DND-41 (cell line): ENCODE measurements at regions not wholly inside any gene's neighbourhood (a gene's known extent, or its start where the extent isn't known, plus 50 kb on each side); places are given as distances from the start of the nearest gene placed in this dataset.

ENCODE experiments used
- ATAC-seq: fragments of 200-7000 bp; cut with Tn5 transposase; 3 replicates; pipeline ENCODE4 v1.9.1; 2021; ENCODE audit warnings: low read depth; ENCODE audit not compliant: insufficient read depth
- DNase-seq: peaks from one replicate; pipeline ENCODE4 v3.0.0-alpha.2; 2020
- H2AFZ ChIP-seq: 2 replicates; pipeline ENCODE4 v1.6.0; 2012; ENCODE audit warnings: low read depth, low read length
- H3K27ac ChIP-seq: 2 replicates; pipeline ENCODE4 v1.5.1; 2012; ENCODE audit warnings: low read length, inconsistent platforms
- H3K27me3 ChIP-seq: fragments of 200-600 bp; sonication (generic); 2 replicates; pipeline ENCODE4 v1.6.0; 2012; ENCODE audit warnings: low read length, mild to moderate bottlenecking, inconsistent platforms; ENCODE audit not compliant: insufficient read depth, poor library complexity
- H3K36me3 ChIP-seq: 2 replicates; pipeline ENCODE4 v1.5.1; 2012; ENCODE audit warnings: low read length, inconsistent platforms; ENCODE audit not compliant: insufficient read depth
- H3K4me1 ChIP-seq: 2 replicates; pipeline ENCODE4 v1.5.1; 2012; ENCODE audit warnings: mild to moderate bottlenecking, low read length; ENCODE audit not compliant: insufficient read depth
- H3K4me2 ChIP-seq: 2 replicates; pipeline ENCODE4 v1.6.0; 2012; ENCODE audit warnings: mild to moderate bottlenecking, moderate library complexity, low read length, inconsistent platforms; ENCODE audit not compliant: insufficient read depth
- H3K4me3 ChIP-seq, 2 experiments: fragments of 200-600 bp in 1 of 2; shearing (Covaris generic) in 1 of 2; 2 replicates each; pipeline ENCODE4 v1.5.1; 2012 to 2016; ENCODE audit warnings: inconsistent platforms in 2 of 2, low read length in 2 of 2, mild to moderate bottlenecking in 2 of 2, low read depth in 1 of 2, moderate library complexity in 1 of 2
- H3K79me2 ChIP-seq: 2 replicates; pipeline ENCODE4 v1.6.0; 2012; ENCODE audit warnings: low read length, inconsistent platforms; ENCODE audit not compliant: insufficient read depth
- H3K9ac ChIP-seq: 2 replicates; pipeline ENCODE4 v1.6.0; 2012; ENCODE audit warnings: low read depth, mild to moderate bottlenecking, inconsistent platforms, low read length, moderate library complexity
- H3K9me3 ChIP-seq: 2 replicates; pipeline ENCODE4 v1.5.1; 2012; ENCODE audit warnings: low read length, moderate library complexity, mild to moderate bottlenecking, inconsistent platforms; ENCODE audit not compliant: insufficient read depth, severe bottlenecking
- H4K20me1 ChIP-seq: 2 replicates; pipeline ENCODE4 v1.6.0; 2012; ENCODE audit warnings: low read length; ENCODE audit not compliant: insufficient read depth
- EZH2 ChIP-seq: IDR thresholded peaks from 3 replicates; pipeline ENCODE4 v1.6.1; 2012; ENCODE audit warnings: borderline replicate concordance, low read depth, mild to moderate bottlenecking, moderate library complexity, low read length, inconsistent platforms; ENCODE audit not compliant: severe bottlenecking
- TF ChIP-seq, protein P1 (sequence below): IDR thresholded peaks from 2 replicates; pipeline ENCODE4 v1.5.1; 2012; ENCODE audit warnings: borderline replicate concordance, low read length, moderate library complexity, mild to moderate bottlenecking; ENCODE audit not compliant: poor library complexity, severe bottlenecking; ENCODE audit errors: extremely low read depth

- Histone ChIP-seq H3K4me1 (peaks cover 11% of the 10 kb centered on the region), H3K36me3 (no peaks in the 10 kb centered on the region), H3K27me3 (no peaks in the 10 kb centered on the region), H3K9ac (no peak overlapping the region), H4K20me1 (no peaks in the 10 kb centered on the region), H3K4me3 (no peak overlapping the region), H2AFZ (no peak overlapping the region), H3K9me3 (no peaks in the 10 kb centered on the region), H3K79me2 (no peaks in the 10 kb centered on the region), H3K4me2 (no peak overlapping the region), H3K27ac (no peak overlapping the region)
- no peak for TF ChIP-seq EZH2
- TF ChIP-seq, protein P1, sequence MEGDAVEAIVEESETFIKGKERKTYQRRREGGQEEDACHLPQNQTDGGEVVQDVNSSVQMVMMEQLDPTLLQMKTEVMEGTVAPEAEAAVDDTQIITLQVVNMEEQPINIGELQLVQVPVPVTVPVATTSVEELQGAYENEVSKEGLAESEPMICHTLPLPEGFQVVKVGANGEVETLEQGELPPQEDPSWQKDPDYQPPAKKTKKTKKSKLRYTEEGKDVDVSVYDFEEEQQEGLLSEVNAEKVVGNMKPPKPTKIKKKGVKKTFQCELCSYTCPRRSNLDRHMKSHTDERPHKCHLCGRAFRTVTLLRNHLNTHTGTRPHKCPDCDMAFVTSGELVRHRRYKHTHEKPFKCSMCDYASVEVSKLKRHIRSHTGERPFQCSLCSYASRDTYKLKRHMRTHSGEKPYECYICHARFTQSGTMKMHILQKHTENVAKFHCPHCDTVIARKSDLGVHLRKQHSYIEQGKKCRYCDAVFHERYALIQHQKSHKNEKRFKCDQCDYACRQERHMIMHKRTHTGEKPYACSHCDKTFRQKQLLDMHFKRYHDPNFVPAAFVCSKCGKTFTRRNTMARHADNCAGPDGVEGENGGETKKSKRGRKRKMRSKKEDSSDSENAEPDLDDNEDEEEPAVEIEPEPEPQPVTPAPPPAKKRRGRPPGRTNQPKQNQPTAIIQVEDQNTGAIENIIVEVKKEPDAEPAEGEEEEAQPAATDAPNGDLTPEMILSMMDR: no peak
- no peak for DNase-seq
- ATAC-seq: no peak
Measured at GRCh38 chr22:22341736-22342135, 97.2 kb downstream of the VPREB1 start.

DNA sequence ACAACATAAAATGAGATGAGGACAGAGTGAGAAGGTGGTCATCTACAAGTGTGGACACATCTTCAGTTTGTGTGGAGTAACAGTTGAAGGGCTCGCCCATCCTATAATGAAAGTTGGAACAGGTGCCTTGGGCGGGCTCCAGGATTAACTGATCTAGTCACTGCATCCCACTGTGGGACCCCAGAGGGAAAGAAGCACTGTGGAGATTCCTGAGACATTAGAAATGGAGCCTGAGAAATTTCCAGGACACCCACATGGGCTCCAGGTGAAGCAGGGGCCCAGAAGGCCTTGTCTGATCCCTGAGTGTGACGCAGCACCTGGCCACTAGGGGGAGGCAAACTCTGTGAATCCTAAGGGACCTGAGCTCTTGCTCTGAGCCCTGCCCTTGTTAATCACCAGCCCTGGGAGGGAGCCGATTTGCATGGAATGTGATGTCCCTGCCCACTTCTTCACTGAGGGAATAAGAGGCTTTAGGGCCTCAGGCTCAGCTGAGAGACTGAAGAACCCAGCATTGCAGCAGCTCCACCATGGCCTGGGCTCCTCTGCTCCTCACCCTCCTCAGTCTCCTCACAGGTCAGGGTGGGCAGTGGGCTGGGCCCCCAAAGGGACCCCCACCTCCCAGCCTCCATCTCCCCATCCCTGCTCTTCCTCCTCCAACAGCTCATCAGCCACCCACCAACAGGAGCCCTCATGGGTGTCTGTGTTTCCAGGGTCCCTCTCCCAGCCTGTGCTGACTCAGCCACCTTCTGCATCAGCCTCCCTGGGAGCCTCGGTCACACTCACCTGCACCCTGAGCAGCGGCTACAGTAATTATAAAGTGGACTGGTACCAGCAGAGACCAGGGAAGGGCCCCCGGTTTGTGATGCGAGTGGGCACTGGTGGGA is 98.4 kb downstream of the VPREB1 start:
- TF ChIP-seq, protein P1: peak; percentile 95
- TF ChIP-seq EZH2: no peak
- H3K27ac ChIP-seq: no peak overlapping the region
- H3K4me1 ChIP-seq: peaks cover 11% of the 10 kb centered on the region
- H3K4me2 ChIP-seq: no peak overlapping the region
- DNase-seq: peak; percentile 65
- no peaks in the 10 kb centered on the region for H3K79me2 ChIP-seq
- no peaks in the 10 kb centered on the region for H3K36me3 ChIP-seq
- no peak overlapping the region for H3K9ac ChIP-seq
- H3K9me3 ChIP-seq: no peaks in the 10 kb centered on the region
- H2AFZ ChIP-seq: no peak overlapping the region
- no peaks in the 10 kb centered on the region for H3K27me3 ChIP-seq
- H3K4me3 ChIP-seq: no peak overlapping the region
- ATAC-seq: peak; percentile 68
- no peaks in the 10 kb centered on the region for H4K20me1 ChIP-seq

DNA sequence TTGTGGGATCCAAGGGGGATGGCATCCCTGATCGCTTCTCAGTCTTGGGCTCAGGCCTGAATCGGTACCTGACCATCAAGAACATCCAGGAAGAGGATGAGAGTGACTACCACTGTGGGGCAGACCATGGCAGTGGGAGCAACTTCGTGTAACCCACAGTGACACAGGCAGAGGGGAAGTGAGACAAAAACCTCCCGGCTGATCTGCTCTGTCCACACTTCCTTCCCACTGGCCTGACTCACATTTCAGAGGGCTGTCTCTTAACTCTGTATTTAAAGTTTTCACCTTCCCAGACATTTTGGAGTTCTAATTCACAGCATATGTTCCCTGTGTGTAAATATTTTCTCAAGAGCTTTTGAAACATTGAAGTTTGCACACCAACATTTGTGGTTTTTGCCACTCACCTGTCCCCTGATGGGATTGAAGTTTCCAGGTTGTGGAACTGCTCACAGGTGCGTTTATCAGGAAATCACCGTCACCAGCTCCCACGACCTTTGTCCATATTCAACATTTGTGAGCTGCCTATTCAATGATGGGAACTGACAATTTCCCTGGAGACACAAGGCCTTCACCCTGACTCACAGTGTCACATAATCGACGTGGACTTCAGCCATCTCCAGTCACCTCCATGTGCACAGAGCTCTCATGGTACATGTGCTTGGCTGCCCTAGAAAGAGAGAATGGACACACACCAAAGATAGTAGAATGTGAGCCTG is 99.2 kb downstream of the VPREB1 start:
- DNase-seq (no peak), ATAC-seq (no peak)
- no peaks in the 10 kb centered on the region for H3K9me3 ChIP-seq
- H2AFZ ChIP-seq: no peak overlapping the region
- H3K9ac ChIP-seq: no peak overlapping the region
- TF ChIP-seq, protein P1: no peak
- no peak for TF ChIP-seq EZH2
- H3K4me2 ChIP-seq: no peak overlapping the region
- no peaks in the 10 kb centered on the region for H4K20me1 ChIP-seq
- H3K27ac ChIP-seq: no peak overlapping the region
- H3K4me3 ChIP-seq: no peak overlapping the region
- H3K4me1 ChIP-seq: peaks cover 11% of the 10 kb centered on the region
- no peaks in the 10 kb centered on the region for H3K36me3 ChIP-seq
- H3K27me3 ChIP-seq: no peaks in the 10 kb centered on the region
- no peaks in the 10 kb centered on the region for H3K79me2 ChIP-seq
